Activated naive CD4-positive, alpha-beta T cell treated with anti-CD3 and anti-CD28 coated beads, Interleukin-2, amount 50 U/mL, for 24 hours (primary cell): ENCODE measurements at regions not wholly inside any gene's neighbourhood (a gene's known extent, or its start where the extent isn't known, plus 50 kb on each side); places are given as distances from the start of the nearest gene placed in this dataset.

Source experiments
- H3K27ac Mint-ChIP-seq: one replicate; pipeline ENCODE4 v1.8.0; 2021; ENCODE audit warnings: mild to moderate bottlenecking, mixed read lengths
- H3K27me3 Mint-ChIP-seq: one replicate; pipeline ENCODE4 v1.8.0; 2021; ENCODE audit warnings: mixed read lengths
- H3K36me3 Mint-ChIP-seq: one replicate; pipeline ENCODE4 v1.8.0; 2021; ENCODE audit warnings: mixed read lengths
- H3K4me1 Mint-ChIP-seq: one replicate; pipeline ENCODE4 v1.8.0; 2021; ENCODE audit warnings: mixed read lengths
- H3K4me3 Mint-ChIP-seq: one replicate; pipeline ENCODE4 v1.8.0; 2021; ENCODE audit warnings: mild to moderate bottlenecking, mixed read lengths
- H3K9me3 Mint-ChIP-seq: one replicate; pipeline ENCODE4 v1.8.0; 2021; ENCODE audit warnings: mixed read lengths

DNA sequence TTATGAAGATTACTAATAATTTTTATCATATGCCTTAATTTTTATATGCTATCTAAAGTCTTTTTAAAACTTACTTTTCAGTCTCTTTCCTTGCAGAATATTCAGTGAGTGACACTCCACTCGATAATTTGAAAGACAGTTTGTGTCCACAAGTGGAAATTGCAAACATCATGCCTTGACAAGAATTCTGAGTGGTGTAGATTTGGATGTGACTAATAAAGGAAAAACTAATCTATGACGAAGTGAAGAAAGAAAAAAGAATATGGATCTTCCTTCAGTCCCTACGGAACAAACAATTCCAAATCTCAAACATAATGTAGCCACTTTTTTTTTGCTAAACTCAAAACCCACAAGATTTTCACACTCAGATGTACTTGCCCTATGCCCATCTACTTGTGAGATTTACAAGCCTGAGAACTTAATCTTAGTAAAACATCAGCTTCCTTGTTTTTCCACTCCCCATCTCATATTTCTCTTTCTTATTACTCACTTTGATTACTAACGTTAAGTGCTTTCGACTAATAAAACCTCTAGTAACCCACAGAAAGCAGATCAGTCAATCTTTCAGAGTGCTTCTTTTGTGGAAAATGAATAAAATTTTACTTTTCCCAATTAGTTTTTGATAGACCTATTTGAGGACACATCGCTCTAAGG lies 1155.8 kb downstream of the GRIK2 start:
- no peak overlapping the region for H3K4me3 Mint-ChIP-seq
- no peak overlapping the region for H3K27ac Mint-ChIP-seq
- no peaks in the 10 kb centered on the region for H3K4me1 Mint-ChIP-seq
- peaks cover 4% of the 10 kb centered on the region for H3K9me3 Mint-ChIP-seq
- no peaks in the 10 kb centered on the region for H3K36me3 Mint-ChIP-seq
- H3K27me3 Mint-ChIP-seq, result no peaks in the 10 kb centered on the region

DNA sequence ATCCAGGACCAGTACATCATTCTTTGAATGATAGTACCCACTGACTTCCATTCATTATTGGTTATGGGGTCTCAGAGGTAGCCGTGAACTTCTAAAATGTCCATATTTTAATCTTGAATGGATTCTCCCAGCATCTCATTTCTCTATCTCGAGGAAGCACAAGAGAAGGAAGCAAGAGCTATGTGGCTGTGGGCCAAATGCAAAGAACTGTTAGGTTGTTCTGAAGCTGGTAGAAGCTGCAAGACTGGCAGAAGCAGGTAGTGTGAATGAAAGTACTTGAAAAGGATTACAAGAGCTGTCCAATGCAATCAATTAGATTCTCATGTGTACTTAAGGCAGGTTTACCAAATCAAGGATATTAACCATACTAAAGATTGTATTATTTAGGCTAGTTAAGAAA lies 1131.8 kb downstream of the GRIK2 start:
- no peaks in the 10 kb centered on the region for H3K36me3 Mint-ChIP-seq
- H3K27me3 Mint-ChIP-seq, result no peaks in the 10 kb centered on the region
- no peak overlapping the region for H3K27ac Mint-ChIP-seq
- peaks cover 5% of the 10 kb centered on the region for H3K9me3 Mint-ChIP-seq
- H3K4me1 Mint-ChIP-seq, result no peaks in the 10 kb centered on the region
- H3K4me3 Mint-ChIP-seq, result no peak overlapping the region

DNA sequence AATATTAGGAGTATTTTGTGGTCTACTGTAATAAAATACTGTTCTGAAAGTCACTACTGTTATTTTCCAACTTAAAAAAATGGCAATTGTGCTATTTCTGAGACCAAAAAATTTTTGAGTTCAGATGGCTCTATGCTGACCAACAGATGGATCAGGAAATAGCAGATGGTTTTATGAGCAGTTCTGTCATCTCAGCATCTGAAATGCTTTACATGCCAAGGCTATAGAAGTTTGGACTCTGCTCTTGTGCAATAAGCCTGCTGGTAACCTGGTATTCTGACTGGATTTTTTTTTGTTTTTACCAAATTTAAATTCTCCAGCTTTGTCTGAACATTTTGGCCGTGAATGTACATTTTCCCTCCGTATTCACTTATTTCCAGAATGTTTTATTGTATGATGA lies 1127.5 kb downstream of the GRIK2 start:
- no peaks in the 10 kb centered on the region for H3K27me3 Mint-ChIP-seq
- peaks cover 5% of the 10 kb centered on the region for H3K9me3 Mint-ChIP-seq
- no peak overlapping the region for H3K4me3 Mint-ChIP-seq
- H3K4me1 Mint-ChIP-seq, result no peaks in the 10 kb centered on the region
- H3K27ac Mint-ChIP-seq, result no peak overlapping the region
- H3K36me3 Mint-ChIP-seq, result no peaks in the 10 kb centered on the region

DNA sequence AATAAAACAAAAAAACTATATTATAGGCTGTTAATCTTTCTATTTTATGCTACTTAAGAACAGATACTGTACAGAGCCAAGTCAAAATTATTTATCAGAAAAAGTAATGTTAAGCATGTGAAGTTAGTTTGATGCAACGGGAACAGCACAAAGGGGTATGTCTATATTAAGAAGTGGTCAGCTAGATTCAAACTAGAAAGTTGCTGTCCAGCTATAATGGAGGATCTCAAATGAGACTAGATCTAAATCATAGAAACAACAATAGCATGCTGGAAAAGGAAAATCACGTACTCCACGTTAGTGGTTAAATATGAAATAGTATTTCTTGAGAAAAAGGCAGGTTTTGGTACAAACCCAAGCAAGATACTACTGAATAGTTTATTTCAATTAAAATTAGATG lies 1124.0 kb downstream of the GRIK2 start:
- no peak overlapping the region for H3K27ac Mint-ChIP-seq
- no peaks in the 10 kb centered on the region for H3K36me3 Mint-ChIP-seq
- no peaks in the 10 kb centered on the region for H3K9me3 Mint-ChIP-seq
- H3K27me3 Mint-ChIP-seq, result no peaks in the 10 kb centered on the region
- H3K4me3 Mint-ChIP-seq, result no peak overlapping the region
- no peaks in the 10 kb centered on the region for H3K4me1 Mint-ChIP-seq

DNA sequence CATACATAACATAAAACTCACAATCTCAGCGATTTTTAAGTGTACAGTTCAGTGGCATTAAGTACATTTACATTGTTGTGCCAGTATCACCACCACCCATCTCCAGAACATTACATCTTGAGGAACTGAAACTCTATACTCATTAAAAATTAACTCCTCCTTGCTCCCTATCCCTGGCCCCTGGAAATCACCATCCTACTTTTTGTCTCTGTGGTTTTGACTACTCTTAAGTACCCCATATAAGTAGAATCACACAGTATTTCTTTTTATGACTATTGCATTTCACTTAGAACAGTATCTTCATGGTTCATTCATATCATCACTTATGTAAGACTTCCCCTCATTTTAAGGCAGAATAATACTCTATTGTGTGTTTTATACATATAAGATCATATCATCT lies 1108.1 kb downstream of the GRIK2 start:
- Mint-ChIP-seq H3K4me1 (no peaks in the 10 kb centered on the region), H3K4me3 (no peak overlapping the region), H3K9me3 (peaks cover 6% of the 10 kb centered on the region), H3K27me3 (no peaks in the 10 kb centered on the region), H3K36me3 (no peaks in the 10 kb centered on the region), H3K27ac (no peak overlapping the region)

DNA sequence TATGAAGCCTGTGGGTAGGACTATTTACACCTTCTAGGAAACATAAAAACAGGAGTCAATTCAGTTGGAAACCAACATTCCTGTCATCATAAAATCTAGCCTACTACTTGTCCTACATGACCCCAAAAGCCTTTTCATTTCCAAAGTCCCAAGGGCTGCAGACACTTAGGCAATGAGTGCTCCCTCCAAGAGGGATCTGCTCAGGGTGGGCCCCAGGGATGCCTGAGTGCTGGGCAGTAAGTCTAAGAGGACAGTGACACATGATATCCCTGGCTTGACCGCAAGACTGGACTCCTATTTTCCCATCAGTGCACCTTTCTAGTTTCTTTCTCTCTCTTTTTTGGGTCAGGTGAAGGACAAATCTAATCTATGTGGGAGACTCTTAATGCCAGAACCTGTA lies 1101.3 kb downstream of the GRIK2 start:
- Mint-ChIP-seq H3K27me3 (no peaks in the 10 kb centered on the region), H3K9me3 (no peaks in the 10 kb centered on the region), H3K36me3 (no peaks in the 10 kb centered on the region), H3K4me3 (no peak overlapping the region), H3K27ac (no peak overlapping the region), H3K4me1 (no peaks in the 10 kb centered on the region)

DNA sequence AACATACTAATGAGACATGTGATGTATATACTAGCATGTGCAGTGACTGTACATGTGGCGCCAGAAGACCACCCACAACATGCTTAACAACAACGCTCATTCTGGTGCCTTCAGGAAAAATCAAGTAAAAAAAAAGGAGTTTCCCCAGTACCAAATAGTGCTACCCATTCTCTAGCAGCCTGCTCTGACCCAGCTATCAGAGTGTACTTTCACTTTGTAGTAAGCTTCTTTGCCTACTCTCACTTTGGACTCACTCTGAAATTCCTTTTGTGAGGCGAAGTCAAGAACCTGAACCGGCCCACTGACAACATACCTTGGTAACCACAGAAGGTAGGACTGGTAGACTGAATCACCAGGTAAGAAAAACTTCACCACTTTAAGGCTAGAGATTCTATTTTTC lies 1100.0 kb downstream of the GRIK2 start:
- Mint-ChIP-seq H3K4me1 (no peaks in the 10 kb centered on the region), H3K4me3 (no peak overlapping the region), H3K27me3 (no peaks in the 10 kb centered on the region), H3K9me3 (no peaks in the 10 kb centered on the region), H3K36me3 (no peaks in the 10 kb centered on the region), H3K27ac (no peak overlapping the region)

DNA sequence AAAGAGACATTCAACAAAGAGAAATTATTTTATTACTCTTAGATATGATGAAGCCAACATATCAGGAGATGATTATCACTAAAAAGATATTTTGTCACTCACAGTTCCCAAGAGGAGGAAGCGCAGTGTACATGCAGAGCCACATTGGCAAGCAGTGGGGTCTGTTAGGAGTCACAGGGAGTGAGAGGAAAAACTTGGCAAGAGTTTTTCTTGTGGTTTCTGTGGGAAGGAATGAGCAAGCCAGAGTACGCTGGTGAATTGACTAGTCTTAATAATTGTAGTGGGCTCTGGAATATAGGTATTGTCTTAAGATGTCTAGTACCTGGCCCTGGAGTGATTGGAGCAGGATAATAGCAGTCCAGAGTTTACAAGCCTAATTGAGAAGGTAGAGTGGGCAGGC lies 1095.2 kb downstream of the GRIK2 start:
- H3K27me3 Mint-ChIP-seq, result no peaks in the 10 kb centered on the region
- H3K4me3 Mint-ChIP-seq, result no peak overlapping the region
- no peaks in the 10 kb centered on the region for H3K36me3 Mint-ChIP-seq
- H3K4me1 Mint-ChIP-seq, result no peaks in the 10 kb centered on the region
- no peak overlapping the region for H3K27ac Mint-ChIP-seq
- no peaks in the 10 kb centered on the region for H3K9me3 Mint-ChIP-seq

DNA sequence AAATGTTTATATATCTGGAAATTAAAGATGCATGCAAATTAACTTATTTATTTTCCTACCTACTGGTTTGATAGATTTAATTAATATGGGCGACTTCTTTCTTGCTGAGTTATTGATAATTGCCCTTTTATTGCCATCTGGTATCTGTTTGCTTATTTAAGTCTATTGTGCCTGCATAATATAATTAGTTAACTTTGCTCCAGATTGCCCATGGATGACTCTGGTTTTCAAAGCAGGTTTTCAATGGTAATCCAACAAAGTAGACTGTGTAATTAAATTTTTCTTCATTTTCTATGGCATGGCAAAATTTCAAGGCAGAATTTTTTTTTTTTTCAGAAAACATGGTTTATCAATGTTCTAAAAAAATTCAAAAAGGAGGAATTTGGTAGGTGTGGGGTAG lies 1092.0 kb downstream of the GRIK2 start:
- no peak overlapping the region for H3K4me3 Mint-ChIP-seq
- H3K27ac Mint-ChIP-seq, result no peak overlapping the region
- no peaks in the 10 kb centered on the region for H3K9me3 Mint-ChIP-seq
- no peaks in the 10 kb centered on the region for H3K36me3 Mint-ChIP-seq
- no peaks in the 10 kb centered on the region for H3K4me1 Mint-ChIP-seq
- H3K27me3 Mint-ChIP-seq, result no peaks in the 10 kb centered on the region

DNA sequence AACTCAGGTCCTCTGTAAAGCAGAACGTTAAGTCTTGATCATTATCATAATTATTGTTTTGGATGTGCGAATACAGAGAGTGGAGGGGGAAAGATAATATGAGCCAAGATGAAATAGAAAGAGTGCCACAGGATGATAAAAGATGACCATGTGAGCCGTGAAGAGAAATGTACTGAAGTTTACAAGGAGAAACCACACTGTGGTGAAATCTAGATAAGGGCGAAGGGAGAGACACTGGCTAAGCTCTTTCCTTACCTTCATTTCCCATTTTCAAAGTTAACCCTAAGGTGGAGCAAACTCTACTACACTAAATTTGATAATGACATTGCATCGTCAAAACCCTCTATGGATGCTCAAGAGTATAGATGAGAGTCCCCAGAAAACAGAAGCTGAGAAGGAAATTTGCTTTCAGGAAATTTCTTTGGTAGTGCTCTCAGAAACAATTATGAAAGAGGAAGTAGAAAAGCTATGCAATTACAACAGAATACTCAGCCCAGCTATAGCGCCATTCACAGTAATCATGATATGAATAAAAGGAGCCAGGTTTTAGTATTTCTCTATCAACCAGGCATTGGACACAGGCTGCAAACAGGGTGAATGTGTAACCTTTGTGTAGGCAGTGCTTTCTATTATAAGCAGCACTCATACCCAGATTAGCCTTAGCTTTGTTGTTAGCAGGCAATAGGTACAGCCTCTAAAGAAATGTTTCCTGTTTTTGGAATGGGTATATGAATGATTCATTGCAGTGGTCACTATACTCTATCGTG lies 1080.7 kb downstream of the GRIK2 start:
- Mint-ChIP-seq H3K27me3 (no peaks in the 10 kb centered on the region), H3K4me3 (no peak overlapping the region), H3K36me3 (no peaks in the 10 kb centered on the region), H3K9me3 (no peaks in the 10 kb centered on the region), H3K4me1 (no peaks in the 10 kb centered on the region), H3K27ac (no peak overlapping the region)

DNA sequence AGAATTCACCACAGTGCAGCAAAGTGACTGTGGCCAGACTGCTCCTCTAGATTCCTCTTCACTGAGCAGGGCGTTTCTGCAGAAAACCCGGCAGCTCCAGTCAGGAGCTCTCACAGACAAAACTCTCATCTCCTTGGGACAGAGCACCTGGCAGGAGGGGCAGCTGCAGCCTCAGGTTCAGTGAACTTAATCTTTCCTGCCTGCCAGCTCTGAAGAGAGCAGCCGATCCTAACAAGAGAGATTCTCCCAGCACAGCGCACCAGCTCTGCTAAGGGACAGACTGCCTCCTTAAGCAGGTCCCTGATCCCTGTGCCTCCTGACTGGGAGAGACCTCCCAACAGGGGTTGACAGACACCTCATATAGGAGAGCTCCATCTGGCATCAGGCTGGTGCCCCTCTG lies 1065.5 kb downstream of the GRIK2 start:
- Mint-ChIP-seq H3K27ac (no peak overlapping the region), H3K4me1 (no peaks in the 10 kb centered on the region), H3K27me3 (no peaks in the 10 kb centered on the region), H3K4me3 (no peak overlapping the region), H3K36me3 (no peaks in the 10 kb centered on the region), H3K9me3 (peaks cover 4% of the 10 kb centered on the region)

DNA sequence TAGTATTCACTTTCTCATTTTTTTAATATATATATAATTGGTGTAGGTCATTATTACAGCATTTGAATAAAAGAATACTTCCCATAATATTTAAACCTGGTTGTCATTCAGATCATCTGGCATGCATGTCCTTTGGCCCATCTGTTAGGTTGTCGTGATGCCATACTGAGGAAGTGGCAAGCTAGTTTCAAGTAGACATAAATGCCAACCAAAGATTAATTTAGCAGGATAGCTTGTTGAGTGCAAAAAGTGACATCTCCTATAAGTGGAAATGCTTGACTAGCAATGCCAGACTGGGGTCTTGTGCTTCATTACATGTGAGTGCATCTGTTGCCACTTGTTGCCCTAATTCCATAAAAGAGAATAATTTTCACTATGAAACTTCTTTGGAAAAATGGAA lies 1044.7 kb downstream of the GRIK2 start:
- H3K4me1 Mint-ChIP-seq, result no peaks in the 10 kb centered on the region
- no peaks in the 10 kb centered on the region for H3K27me3 Mint-ChIP-seq
- no peaks in the 10 kb centered on the region for H3K9me3 Mint-ChIP-seq
- no peak overlapping the region for H3K27ac Mint-ChIP-seq
- no peaks in the 10 kb centered on the region for H3K36me3 Mint-ChIP-seq
- no peak overlapping the region for H3K4me3 Mint-ChIP-seq

DNA sequence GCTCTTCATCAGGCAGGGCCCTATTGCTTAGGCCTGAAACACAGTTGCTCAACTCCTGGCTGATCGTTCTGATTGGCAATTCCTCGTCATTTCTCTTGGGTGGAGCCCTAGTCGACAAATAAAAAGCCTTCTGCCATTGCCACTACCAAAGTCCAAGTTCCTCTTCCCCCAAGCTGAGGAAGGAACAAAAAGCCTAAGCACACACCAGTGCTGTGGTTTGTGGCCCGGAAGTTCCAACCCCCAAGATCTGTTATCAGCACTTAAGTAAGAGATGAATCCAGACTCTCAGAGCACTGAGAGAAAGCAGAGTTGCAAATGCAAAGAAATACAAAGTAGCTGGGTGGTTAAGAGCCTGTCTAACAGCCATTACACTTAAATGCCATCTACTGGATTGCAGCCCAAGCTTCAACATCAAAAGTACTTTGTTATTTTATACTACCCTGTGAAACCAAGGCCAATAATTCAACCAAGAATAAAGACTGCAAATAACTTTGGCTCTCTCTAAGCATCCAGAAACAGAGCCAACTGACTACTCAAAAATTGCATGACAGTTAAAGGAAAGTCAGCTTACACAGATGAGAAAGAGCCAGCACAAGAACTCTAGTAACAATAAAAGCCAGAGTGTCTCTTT lies 1024.0 kb downstream of the GRIK2 start:
- no peak overlapping the region for H3K27ac Mint-ChIP-seq
- no peaks in the 10 kb centered on the region for H3K36me3 Mint-ChIP-seq
- peaks cover 8% of the 10 kb centered on the region for H3K9me3 Mint-ChIP-seq
- H3K4me3 Mint-ChIP-seq, result no peak overlapping the region
- H3K27me3 Mint-ChIP-seq, result no peaks in the 10 kb centered on the region
- no peaks in the 10 kb centered on the region for H3K4me1 Mint-ChIP-seq

DNA sequence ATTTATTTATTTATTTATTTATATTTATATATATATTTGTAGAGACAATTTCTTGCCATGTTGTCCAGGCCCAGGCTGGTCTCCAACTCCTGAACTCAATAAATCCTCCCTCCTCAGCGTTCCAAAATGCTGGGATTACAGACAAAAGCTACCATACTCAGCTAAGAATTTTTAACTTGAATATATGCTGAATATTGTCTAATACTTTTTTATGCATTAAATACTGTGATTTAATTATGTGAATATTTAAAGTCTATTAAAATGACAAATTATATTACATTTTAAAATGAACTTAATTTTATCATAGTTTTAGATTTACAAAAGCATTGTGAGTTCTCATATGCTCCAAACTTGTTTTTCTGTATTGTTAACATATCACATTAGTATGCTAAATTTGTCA lies 1022.4 kb downstream of the GRIK2 start:
- no peak overlapping the region for H3K27ac Mint-ChIP-seq
- H3K27me3 Mint-ChIP-seq, result no peaks in the 10 kb centered on the region
- H3K4me3 Mint-ChIP-seq, result no peak overlapping the region
- H3K36me3 Mint-ChIP-seq, result no peaks in the 10 kb centered on the region
- H3K9me3 Mint-ChIP-seq, result peaks cover 8% of the 10 kb centered on the region
- no peaks in the 10 kb centered on the region for H3K4me1 Mint-ChIP-seq

DNA sequence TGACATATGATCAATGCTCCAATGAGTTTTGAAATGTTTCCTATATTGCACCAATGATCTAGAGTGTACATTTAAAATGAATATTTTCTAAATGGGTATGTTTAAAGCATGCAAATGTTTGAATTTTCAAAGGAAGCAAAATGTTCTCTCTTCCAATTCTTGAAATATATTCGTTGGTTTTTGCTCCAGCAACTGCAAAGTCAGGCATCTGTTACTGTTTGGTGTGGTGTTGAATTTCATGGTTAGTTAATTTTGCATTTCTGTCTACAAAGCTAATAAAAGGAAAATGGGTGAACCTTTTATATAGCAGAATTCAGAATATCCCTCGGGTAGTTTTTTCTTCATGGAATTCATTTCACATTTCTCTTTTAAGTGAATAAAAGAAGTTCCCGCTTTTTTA lies 1018.3 kb downstream of the GRIK2 start:
- Mint-ChIP-seq H3K27ac (no peak overlapping the region), H3K4me3 (no peak overlapping the region), H3K9me3 (no peaks in the 10 kb centered on the region), H3K36me3 (no peaks in the 10 kb centered on the region), H3K27me3 (no peaks in the 10 kb centered on the region), H3K4me1 (no peaks in the 10 kb centered on the region)

DNA sequence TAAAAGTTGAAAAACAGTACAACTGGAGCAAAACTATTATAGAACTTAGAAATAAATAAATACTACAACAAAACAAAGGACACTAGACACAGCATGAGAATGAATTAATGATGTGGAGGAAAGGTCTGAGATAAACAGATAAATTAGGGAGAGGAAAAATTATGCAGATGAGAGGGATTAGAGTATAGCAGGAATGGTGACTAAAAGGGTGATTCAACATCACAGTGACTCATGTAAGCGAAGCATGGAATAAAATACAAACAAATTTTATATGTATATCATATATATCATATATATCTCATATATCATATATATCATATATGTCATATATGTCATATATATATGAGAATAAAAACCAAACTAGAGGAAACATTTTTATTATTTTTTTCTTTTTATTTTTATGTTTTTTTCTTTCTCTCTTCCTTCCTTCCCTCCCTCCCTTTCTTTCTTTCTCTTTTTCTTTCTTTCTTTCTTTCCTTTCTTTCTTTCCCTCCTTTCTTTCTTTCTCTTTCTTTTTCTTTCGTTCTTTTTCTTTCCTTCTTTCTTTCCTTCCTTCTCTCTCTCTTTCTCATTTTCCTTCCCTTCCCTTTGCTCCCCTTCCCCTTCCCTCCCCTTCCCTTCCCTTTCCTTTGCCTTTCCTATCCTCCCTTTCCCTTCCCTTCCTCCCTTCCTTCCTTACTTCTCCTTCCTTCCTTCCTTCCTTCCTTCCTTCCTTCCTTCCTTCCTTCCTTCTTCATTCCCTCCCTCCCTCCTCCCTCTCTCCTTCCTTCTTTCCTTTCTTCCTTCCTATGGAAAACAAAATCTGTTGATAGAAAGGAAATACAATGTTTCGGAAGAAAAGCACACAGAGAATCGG lies 1014.6 kb downstream of the GRIK2 start:
- Mint-ChIP-seq H3K27me3 (no peaks in the 10 kb centered on the region), H3K9me3 (peaks cover 4% of the 10 kb centered on the region), H3K36me3 (no peaks in the 10 kb centered on the region), H3K27ac (no peak overlapping the region), H3K4me1 (no peaks in the 10 kb centered on the region), H3K4me3 (no peak overlapping the region)
